ENCODE measurements at regions not wholly inside any gene's neighbourhood (a gene's known extent, or its start where the extent isn't known, plus 50 kb on each side); places are given as distances from the start of the nearest gene placed in this dataset.

DNA sequence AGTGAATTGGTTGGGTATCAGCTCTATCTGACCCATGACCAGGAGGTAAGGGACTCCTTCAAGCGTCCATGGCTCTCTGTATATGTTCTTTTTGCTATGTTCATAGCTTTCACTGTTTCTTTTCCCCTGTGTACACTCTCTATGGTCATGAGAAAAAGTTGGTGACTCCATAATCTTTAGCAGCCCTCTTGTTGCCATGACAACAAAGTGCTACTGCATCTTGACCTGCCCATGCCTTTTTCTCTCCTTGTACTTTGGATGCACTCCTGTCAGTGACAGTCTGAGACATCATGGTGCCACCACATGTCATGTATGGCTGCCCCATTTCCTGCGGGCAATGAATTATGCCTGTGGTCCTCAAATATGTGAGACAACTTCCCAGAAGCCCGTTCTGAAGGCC is 280.2 kb downstream of the TMEM121 start:
- TF ChIP-seq, protein P1, sequence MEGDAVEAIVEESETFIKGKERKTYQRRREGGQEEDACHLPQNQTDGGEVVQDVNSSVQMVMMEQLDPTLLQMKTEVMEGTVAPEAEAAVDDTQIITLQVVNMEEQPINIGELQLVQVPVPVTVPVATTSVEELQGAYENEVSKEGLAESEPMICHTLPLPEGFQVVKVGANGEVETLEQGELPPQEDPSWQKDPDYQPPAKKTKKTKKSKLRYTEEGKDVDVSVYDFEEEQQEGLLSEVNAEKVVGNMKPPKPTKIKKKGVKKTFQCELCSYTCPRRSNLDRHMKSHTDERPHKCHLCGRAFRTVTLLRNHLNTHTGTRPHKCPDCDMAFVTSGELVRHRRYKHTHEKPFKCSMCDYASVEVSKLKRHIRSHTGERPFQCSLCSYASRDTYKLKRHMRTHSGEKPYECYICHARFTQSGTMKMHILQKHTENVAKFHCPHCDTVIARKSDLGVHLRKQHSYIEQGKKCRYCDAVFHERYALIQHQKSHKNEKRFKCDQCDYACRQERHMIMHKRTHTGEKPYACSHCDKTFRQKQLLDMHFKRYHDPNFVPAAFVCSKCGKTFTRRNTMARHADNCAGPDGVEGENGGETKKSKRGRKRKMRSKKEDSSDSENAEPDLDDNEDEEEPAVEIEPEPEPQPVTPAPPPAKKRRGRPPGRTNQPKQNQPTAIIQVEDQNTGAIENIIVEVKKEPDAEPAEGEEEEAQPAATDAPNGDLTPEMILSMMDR (IDR thresholded peaks at IDR 0.05; ENCODE audit: insufficient read depth, low read depth, low read length), result no peak
- no peak for TF ChIP-seq EZH2 (IDR thresholded peaks at IDR 0.05; ENCODE audit: insufficient read depth, low read length)
